ENCODE measurements at regions not wholly inside any gene's neighbourhood (a gene's known extent, or its start where the extent isn't known, plus 50 kb on each side); places are given as distances from the start of the nearest gene placed in this dataset.

GRCh38 chr5:52582313-52582712 is 205.4 kb upstream of the ITGA1 start:
- TF ChIP-seq, protein P1, sequence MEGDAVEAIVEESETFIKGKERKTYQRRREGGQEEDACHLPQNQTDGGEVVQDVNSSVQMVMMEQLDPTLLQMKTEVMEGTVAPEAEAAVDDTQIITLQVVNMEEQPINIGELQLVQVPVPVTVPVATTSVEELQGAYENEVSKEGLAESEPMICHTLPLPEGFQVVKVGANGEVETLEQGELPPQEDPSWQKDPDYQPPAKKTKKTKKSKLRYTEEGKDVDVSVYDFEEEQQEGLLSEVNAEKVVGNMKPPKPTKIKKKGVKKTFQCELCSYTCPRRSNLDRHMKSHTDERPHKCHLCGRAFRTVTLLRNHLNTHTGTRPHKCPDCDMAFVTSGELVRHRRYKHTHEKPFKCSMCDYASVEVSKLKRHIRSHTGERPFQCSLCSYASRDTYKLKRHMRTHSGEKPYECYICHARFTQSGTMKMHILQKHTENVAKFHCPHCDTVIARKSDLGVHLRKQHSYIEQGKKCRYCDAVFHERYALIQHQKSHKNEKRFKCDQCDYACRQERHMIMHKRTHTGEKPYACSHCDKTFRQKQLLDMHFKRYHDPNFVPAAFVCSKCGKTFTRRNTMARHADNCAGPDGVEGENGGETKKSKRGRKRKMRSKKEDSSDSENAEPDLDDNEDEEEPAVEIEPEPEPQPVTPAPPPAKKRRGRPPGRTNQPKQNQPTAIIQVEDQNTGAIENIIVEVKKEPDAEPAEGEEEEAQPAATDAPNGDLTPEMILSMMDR (conservative IDR thresholded peaks at IDR 0.05): peak; percentile 49
- no peak for TF ChIP-seq ZFX (IDR thresholded peaks at IDR 0.05)

Data from C4-2B (cell line).